ENCODE measurements at regions not wholly inside any gene's neighbourhood (a gene's known extent, or its start where the extent isn't known, plus 50 kb on each side); places are given as distances from the start of the nearest gene placed in this dataset.

DNA sequence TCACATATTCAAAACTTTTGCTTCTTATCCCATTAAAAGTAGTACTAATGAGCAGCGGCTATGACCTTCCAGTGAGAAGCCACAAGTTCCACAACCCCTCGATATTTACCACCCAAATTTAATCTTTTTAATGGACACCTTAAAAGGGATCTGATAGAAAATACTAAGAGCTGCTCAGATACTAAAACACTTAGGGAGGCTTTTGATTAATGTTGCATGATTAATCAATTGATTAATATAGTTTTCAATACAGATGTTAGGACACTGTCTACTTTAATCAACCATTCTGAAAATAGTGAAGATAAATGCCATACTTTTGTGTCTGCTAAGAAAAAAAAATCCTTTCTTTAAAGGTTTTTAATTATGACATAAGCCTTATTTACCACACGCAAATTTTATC, 1312.8 kb upstream of the ACVR2A start:
- WGBS, 2 donors: 80 to 84% methylated on average over 3 of the region's 3 CpGs
- intact Hi-C loops (cut with DNase I; ENCODE audit: low total_unique reads): no loop called here

GRCh38 chr2:146530886-146531285, 1313.9 kb upstream of the ACVR2A start:
- H3K9me3 ChIP-seq: no peaks in the 10 kb centered on the region
- H3K27me3 ChIP-seq: no peaks in the 10 kb centered on the region
- intact Hi-C loops (cut with DNase I; ENCODE audit: low total_unique reads): no loop called here
- no peaks in the 10 kb centered on the region for H3K36me3 ChIP-seq (ENCODE audit: low read depth, missing control alignments)
- TF ChIP-seq CTCF (IDR thresholded peaks at IDR 0.05) (no peak), POLR2A (IDR thresholded peaks at IDR 0.05) (no peak)
- no peak for DNase-seq
- no peak overlapping the region for H3K27ac ChIP-seq
- H3K4me3 ChIP-seq: no peak overlapping the region
- H3K4me1 ChIP-seq: no peaks in the 10 kb centered on the region

More for the DNA sequence above, 1312.8 kb upstream of the ACVR2A start:
- Histone ChIP-seq H3K9me3 (no peaks in the 10 kb centered on the region), H3K27ac (no peak overlapping the region), H3K27me3 (no peaks in the 10 kb centered on the region), H3K4me3 (no peak overlapping the region), H3K4me1 (no peaks in the 10 kb centered on the region), H3K36me3 (ENCODE audit: low read depth, missing control alignments) (no peaks in the 10 kb centered on the region)
- TF ChIP-seq POLR2A (IDR thresholded peaks at IDR 0.05) (no peak), CTCF (IDR thresholded peaks at IDR 0.05) (no peak)
- DNase-seq: no peak

GRCh38 chr2:146527166-146527565, 1317.7 kb upstream of the ACVR2A start:
- no peak for TF ChIP-seq POLR2A (IDR thresholded peaks at IDR 0.05)
- TF ChIP-seq CTCF (IDR thresholded peaks at IDR 0.05): no peak
- DNase-seq: no peak
- Histone ChIP-seq H3K9me3 (no peaks in the 10 kb centered on the region), H3K27ac (no peak overlapping the region), H3K27me3 (no peaks in the 10 kb centered on the region), H3K4me3 (no peak overlapping the region), H3K36me3 (ENCODE audit: low read depth, missing control alignments) (no peaks in the 10 kb centered on the region), H3K4me1 (no peaks in the 10 kb centered on the region)
- intact Hi-C loops (cut with DNase I; ENCODE audit: low total_unique reads): no loop called here

DNA sequence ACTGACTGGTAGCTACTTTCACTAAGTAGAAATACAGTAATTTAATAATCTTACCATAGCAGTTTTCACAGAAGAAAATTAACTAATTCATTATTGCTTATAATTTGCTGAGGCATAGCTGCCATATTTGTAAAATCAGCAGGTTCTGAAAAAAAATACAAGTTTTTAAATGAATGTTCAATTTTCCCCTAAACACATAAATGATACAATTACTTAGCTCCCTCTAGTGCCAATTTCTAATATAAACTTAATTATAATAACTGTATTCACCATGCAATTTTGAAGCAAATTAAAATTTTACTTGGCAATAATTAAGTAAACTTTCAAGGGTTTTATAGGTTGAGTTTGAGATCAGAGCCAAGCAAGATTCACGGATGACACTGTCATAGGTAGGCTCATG, 1321.6 kb upstream of the ACVR2A start:
- Histone ChIP-seq H3K4me3 (no peak overlapping the region), H3K9me3 (no peaks in the 10 kb centered on the region), H3K36me3 (ENCODE audit: low read depth, missing control alignments) (no peaks in the 10 kb centered on the region), H3K27ac (no peak overlapping the region), H3K27me3 (no peaks in the 10 kb centered on the region), H3K4me1 (no peaks in the 10 kb centered on the region)
- intact Hi-C loops (cut with DNase I; ENCODE audit: low total_unique reads): no loop called here
- 44 to 57% methylated on average over 1 of the region's 1 CpG for WGBS, 2 donors
- peak in 1 of 3 experiments; percentile 40 for TF ChIP-seq CTCF (IDR thresholded peaks at IDR 0.05)
- TF ChIP-seq POLR2A (IDR thresholded peaks at IDR 0.05): no peak
- no peak for DNase-seq

DNA sequence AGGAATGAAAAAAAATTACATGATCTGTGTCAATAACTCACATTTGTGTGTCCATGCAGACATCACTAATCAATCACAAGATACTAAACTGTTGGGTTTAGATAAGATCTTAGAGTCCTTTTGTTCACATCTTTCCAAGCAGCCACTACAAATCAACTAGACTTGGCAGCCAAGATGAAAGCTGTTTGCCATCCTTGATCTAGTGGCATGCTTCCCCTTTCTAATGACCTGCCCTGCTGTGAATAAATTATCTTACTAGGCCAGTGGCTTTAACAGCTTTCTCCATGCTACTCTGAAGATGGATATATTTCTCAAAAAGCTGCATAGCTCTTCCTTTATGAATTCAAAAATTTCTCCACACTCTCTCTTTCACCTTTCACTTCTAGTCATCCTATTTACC, 1338.0 kb upstream of the ACVR2A start:
- no peak overlapping the region for H3K4me3 ChIP-seq
- no peaks in the 10 kb centered on the region for H3K36me3 ChIP-seq (ENCODE audit: low read depth, missing control alignments)
- H3K27me3 ChIP-seq: no peaks in the 10 kb centered on the region
- DNase-seq: no peak
- no peaks in the 10 kb centered on the region for H3K4me1 ChIP-seq
- no peak for TF ChIP-seq CTCF (IDR thresholded peaks at IDR 0.05)
- TF ChIP-seq POLR2A (IDR thresholded peaks at IDR 0.05): no peak
- no peaks in the 10 kb centered on the region for H3K9me3 ChIP-seq
- H3K27ac ChIP-seq: no peak overlapping the region
- intact Hi-C loops (cut with DNase I; ENCODE audit: low total_unique reads): no loop called here

Data from testis (tissue), 2 donors.